HG02623 (cell line): ENCODE measurements at regions not wholly inside any gene's neighbourhood (a gene's known extent, or its start where the extent isn't known, plus 50 kb on each side); places are given as distances from the start of the nearest gene placed in this dataset.

Source experiments
- ATAC-seq: cut with Tn5 transposase; IDR thresholded peaks from one replicate; pipeline ENCODE4 v1.9.1; 2021; ENCODE audit warnings: moderate library complexity; ENCODE audit not compliant: unreplicated experiment

GRCh38 chr16:48845261-48845660 lies 235.3 kb upstream of the N4BP1 start:
- no peak for ATAC-seq

GRCh38 chr16:48838349-48838748 lies 228.4 kb upstream of the N4BP1 start:
- ATAC-seq = no peak

GRCh38 chr16:48836636-48837035 lies 226.7 kb upstream of the N4BP1 start:
- ATAC-seq = no peak

- no peak for ATAC-seq
These were observed 226.1 kb upstream of the N4BP1 start for GRCh38 chr16:48836067-48836466.

- ATAC-seq = no peak
These were observed 224.6 kb upstream of the N4BP1 start for GRCh38 chr16:48834576-48834975.

- ATAC-seq = no peak
These were observed 223.5 kb upstream of the N4BP1 start for GRCh38 chr16:48833461-48833860.

- ATAC-seq = no peak
These were observed 221.2 kb upstream of the N4BP1 start for GRCh38 chr16:48831076-48831722.

- no peak for ATAC-seq
These were observed 219.6 kb upstream of the N4BP1 start for GRCh38 chr16:48829336-48830310.

- no peak for ATAC-seq
These were observed 214.3 kb upstream of the N4BP1 start for GRCh38 chr16:48824271-48824670.

GRCh38 chr16:48822431-48822830 lies 212.5 kb upstream of the N4BP1 start:
- no peak for ATAC-seq

GRCh38 chr16:48820379-48820778 lies 210.4 kb upstream of the N4BP1 start:
- no peak for ATAC-seq

- ATAC-seq = no peak
These were observed 208.3 kb upstream of the N4BP1 start for GRCh38 chr16:48818257-48818656.

- no peak for ATAC-seq
These were observed 207.1 kb upstream of the N4BP1 start for GRCh38 chr16:48817032-48817431.

- no peak for ATAC-seq
These were observed 206.4 kb upstream of the N4BP1 start for GRCh38 chr16:48816393-48816792.

- no peak for ATAC-seq
These were observed 205.0 kb upstream of the N4BP1 start for GRCh38 chr16:48814994-48815393.

GRCh38 chr16:48813485-48813884 lies 203.5 kb upstream of the N4BP1 start:
- no peak for ATAC-seq

GRCh38 chr16:48812856-48813255 lies 202.9 kb upstream of the N4BP1 start:
- no peak for ATAC-seq

- ATAC-seq = no peak
These were observed 201.5 kb upstream of the N4BP1 start for GRCh38 chr16:48811478-48811877.

GRCh38 chr16:48810803-48811453 lies 200.9 kb upstream of the N4BP1 start:
- no peak for ATAC-seq

- ATAC-seq = no peak
These were observed 200.4 kb upstream of the N4BP1 start for GRCh38 chr16:48810436-48810802.

GRCh38 chr16:48790151-48790550 lies 180.2 kb upstream of the N4BP1 start:
- no peak for ATAC-seq

- no peak for ATAC-seq
These were observed 178.5 kb upstream of the N4BP1 start for GRCh38 chr16:48788475-48788874.
